NCI-H2029 (cell line): ENCODE measurements at regions not wholly inside any gene's neighbourhood (a gene's known extent, or its start where the extent isn't known, plus 50 kb on each side); places are given as distances from the start of the nearest gene placed in this dataset.

Experiments
- DNase-seq: peaks from one replicate; lab custom pipeline; 2025; lab: John Stamatoyannopoulos, UW

DNA sequence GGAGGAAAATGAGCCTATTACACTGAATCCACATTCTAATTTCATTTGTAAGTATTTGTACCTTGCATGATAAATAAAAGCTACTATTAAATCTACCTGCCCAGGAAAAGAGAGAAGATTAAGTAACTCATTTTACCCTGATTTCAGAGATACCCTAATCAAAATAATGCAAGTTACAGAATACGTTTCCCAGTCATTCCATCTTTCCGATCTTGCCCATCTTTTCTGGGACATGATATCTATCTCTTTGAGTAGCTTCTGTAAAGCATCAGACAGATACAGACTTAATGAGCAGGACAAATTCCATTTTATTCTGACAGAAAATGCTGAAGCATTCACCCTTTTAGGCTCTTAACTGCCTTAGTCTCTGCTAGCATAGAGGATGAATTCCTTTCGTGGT, 56.6 kb downstream of the SPRY2 start:
- DNase-seq = no peak

DNA sequence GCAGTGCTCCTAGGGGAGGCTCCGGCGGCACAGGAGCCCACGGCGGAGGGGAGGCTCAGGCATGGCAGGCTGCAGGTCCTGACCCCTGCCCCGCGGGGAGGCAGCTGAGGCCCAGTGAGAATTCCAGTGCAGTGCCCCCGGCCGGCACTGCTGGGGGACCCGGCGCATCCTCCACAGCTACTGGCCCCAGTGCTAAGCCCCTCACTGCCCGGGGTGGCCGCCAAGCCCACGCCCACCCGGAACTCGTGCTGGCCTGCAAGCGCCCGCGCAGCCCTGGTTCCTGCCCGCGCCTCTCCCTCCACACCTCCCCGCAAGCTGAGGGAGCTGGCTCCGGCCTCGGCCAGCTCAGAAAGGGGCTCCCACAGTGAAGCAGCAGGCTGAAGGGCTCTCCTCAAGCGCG, 62.2 kb downstream of the SPRY2 start:
- no peak for DNase-seq

DNA sequence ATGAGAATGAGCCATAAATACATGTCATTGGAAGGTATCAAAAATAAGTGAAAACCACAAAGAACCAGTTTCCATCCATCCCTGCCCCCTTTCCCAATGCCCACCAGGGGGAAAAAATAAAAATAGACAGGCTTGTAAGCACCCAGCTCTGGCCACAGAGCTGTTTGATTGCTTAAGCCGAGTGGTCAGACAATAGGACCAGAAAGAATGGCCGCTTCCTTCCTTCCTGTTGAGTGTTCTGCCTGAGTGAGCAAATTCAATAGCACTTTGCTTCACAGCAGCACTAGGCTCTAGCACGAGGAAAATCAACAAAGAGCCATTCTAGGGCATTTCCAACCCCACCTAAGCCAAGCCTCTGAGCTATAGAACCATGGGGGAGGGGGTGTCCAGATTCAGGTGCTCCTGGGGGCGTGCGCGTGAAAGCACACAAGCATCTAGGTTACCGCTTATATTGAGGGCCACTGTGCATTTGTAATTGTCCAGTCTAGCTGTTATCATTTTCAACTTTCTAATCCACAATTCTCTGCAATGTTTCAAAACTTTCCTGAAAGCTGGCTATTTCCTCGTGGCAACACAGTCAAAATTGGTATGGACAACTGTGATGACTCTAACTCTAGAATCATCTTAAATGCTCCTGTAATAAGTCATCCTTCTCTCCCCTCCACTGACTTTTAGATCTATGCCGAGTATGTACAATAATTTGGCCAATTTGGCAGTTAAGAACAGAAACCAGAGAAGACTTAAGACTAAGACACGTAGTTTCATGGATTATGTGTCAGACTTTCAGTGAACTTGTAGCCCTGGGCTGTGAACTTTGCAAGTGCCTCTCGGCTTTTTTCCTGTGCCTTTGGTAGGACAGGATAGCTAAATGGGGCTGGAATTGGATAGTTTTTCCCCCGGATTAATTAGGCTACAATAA, 64.3 kb downstream of the SPRY2 start:
- DNase-seq = no peak

DNA sequence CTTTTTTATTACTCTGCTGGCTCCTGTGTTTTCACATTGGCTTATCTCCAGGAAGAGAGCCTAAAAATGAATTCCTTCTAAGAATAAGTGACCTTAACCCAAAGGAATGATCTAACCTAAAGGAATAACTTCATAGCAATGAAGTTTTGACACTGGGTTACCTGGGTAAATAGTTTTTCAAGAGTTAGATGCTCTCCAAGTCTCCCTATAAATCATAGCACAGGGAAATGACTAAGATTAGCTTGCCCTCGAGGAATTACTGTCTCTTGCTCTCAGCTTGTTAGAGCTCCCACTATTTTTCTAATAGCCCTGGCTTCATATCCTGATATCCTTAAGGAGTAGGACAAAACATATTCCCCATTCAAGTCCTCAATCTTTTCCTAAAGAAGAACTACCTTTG, 66.3 kb downstream of the SPRY2 start:
- no peak for DNase-seq

DNA sequence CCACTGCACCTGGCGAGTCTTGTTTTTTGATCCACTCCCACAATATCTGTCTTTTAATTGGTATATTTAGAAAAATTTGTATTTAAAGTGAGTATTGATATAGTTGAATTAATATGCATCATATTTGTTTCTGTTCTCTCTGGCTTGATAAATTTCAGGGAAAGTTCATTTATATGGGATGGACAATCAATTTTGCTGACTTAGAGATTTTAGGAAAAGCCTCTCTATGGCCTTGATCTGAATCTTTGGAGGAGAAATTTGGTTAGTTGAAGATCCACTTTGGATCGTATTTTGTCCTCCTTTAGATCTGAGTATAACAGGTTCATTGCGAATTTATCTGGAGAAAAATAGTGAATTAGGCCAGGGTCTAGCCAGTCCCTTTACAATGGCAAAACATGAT, 67.2 kb downstream of the SPRY2 start:
- DNase-seq = no peak

DNA sequence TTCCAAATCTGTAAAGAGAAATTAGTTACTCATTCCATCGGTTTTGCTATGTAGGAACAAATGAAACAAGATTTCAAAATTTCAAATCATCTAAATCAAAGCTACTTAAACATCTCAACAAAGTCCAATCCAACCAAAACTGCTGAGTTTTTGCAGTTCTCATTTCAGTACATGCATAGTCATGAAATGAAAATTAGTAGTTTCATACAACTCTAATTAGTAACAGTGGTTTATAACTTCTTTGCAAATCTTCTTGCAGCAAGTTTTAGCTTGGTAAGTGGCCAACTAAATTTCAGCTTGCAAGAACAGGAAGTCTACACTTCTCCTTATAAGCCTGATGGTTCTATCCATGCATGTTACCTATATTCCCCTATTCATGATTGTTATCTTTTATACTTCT, 75.6 kb downstream of the SPRY2 start:
- DNase-seq = no peak

DNA sequence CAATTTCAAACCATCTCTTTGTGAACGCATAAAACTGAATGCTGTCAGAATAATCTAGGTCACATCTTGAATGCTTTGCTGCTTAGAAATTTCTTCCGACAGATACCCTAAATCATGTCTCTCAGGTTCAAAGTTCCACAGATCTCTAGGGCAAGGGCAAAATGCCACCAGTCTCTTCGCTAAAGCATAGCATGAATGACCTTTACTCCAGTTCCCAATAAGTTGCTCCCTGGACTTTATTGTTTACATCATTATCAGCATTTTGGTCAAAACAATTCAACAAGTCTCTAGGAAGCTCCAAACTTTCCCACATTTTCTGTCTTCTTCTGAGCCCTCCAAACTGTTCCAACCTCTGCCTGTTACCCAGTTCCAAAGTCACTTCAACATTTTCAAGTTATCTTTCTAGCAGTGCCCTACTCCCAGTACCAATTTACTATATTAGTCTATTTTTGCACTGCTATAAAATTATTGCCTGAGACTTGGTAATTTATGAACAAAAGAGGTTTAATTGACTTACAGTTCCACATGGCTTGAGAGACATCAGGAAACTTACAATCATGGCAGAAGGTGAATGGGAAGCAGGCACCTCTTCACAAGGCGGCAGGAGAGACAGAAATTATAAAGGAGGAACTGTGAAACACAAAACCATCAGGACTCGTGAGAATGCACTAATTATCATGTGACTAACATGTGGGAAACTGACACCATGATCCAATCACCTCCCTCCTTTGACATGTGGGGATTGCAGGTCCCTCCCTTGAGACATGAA, 77.0 kb downstream of the SPRY2 start:
- DNase-seq = no peak

DNA sequence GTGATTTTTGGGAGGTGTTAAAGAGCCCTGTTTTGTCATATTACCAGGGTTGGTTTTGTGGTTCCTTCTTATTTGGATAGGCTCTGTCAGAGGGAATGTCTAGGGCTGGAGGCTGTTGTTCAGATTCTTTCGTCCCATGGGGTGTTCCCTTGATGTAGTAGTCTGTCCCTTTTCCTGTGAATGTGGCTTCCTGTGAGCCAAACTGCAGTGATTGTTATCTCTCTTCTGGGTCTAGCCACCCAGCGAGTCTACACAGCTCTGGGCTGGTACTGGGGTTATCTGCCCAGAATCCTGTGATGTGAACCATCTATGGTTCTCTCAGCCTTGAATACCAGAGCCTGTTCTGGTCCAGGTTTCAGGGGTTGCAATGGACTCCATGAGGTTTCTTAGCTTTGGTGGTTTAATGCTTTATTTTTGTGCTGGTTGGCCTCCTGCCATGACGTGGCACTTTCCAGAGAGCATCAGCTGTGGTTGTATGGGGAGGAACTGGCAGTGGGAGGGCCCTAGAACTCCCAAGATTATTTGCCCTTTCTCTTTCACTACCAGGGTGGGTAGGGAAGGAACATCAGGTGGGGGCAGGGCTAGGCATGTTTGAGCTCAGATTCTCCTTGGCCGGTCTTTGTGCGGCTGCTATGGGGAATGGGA, 78.8 kb downstream of the SPRY2 start:
- no peak for DNase-seq

DNA sequence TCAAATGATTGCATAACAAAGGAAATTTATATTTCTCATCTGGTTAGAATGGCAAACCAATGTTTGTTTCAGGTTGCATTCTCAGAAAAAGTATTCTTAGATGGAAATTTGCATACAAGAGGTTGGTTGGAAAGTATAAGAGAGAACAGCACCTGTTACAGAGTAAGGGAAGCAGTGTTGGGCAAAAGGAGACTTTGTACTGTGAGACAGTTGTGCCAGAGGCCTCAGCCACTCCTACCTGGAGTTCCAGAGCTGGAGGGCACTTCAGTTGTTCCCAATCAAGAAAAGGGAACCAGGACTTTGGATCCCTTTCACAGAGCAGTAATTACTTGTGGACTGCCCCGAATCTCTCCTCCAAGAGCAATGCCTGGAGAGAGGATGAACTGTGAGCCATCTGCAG, 81.8 kb downstream of the SPRY2 start:
- no peak for DNase-seq

DNA sequence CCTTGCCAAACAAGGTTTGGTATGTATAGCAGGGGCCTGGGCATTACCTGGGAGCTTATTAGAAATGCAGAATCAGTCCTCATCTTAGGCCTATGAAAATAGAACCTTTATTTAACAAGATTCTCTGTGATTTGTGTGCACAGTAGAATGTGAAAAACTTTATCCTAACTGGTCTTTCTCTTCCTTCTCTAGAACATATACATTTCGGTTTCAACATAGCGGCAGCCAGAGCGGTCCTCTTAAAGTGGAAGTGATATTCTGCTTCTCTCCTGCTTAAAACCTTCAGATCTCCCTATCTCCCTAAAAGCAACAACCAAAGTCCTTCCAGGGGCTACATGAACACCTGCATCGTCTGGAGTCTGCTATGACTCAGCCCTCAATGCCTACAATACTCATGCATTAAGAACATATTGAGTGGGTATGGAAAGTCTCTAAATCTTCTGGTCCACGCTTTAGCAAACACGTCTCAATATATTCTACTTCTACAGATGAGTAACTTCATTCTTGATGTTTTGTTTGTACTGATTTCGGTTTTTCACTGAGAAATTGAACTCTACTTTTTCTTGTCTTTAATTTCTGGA, 84.5 kb downstream of the SPRY2 start:
- no peak for DNase-seq

DNA sequence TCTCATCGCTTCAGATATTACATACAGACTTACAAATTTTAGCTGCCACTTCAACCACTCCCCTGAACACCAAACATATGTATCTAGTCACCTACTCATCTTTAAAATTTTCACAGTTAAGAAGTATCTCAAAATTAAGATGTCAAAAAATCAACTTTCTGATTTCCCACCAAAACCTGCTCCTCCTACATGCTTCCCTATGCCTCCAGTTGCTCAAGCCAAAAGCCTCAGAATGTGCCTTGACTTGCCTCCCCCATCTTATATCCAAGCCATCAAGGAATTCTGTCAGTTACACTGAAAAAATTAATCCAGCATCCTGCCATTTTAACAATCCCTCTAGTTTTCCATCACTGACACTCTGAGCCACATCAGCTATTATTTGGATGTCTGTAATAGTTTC, 85.0 kb downstream of the SPRY2 start:
- no peak for DNase-seq

DNA sequence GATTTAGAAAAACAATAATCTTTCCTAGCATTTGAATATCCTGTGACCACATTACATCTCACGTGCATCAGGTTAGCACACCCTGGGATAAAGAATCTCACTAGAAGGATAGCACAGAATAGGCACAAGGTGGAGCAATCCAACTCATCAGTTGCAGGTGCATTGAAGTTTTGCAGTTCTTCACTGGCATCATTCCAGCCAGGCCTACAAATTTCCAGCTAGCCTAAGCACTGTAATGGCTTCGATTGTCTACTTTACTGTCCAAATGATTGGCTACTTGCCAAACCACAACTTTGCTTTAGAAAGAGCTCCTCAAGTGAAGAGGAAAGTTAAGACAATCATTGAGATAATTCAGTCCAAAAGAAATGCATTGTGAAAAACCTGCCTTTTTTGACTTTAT, 89.5 kb downstream of the SPRY2 start:
- DNase-seq = no peak

DNA sequence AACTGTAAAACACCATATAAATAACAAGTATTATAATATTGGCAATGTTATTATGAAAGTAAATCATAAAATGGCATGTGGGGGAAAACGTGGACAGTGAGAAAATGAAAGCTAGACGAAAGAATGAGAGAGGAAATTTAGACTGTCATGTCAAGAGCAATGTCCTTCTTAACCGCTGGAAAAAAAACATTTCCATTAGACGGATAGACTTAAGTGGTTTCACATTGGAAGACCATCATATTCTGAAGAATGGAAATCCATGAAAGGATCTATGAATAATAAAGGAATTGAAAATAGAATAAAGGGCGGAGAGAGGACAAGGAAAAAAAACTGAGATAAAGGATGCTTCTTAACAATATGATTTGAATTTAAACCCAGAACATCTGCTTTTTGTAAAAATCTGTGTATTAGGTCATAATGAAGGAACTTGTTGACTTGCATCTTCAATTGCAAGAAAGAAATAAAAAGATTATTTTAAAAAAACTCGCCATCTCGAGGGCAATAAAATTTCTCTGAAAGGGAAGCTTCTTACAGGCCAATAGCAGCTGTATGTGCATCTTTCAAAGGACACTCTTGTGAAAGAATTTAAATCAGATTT, 90.6 kb downstream of the SPRY2 start:
- DNase-seq = no peak

DNA sequence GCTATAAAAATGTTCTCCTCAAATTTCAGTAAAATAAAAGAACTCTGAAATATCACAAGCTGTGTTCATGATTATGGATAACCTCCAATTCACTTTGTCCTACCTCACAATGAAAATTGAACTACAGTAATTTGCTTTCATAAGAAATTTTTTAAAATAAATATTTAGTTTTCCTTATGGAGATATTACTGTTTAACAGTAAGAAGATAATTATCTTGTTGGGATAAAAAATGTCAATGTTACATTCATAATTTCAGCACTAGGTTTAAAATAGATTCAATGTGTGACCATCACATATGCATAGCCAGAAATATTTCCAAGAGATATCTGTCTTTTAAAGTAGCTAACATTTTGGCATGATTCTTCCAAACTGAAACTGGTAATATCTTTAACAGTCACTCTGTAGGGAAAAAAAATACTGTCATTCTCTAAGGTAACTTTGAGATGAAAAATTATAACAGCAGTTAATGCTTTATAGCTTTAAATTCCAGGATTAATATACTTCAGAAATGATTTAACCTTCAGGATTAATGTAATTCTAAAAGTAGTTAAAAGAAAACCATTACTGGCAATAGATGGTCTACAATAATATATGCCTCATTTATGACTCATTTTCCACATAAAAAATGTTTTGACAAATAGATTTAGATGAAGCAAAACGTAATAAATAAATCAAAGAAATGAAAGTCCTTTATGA, 91.3 kb downstream of the SPRY2 start:
- DNase-seq = no peak

DNA sequence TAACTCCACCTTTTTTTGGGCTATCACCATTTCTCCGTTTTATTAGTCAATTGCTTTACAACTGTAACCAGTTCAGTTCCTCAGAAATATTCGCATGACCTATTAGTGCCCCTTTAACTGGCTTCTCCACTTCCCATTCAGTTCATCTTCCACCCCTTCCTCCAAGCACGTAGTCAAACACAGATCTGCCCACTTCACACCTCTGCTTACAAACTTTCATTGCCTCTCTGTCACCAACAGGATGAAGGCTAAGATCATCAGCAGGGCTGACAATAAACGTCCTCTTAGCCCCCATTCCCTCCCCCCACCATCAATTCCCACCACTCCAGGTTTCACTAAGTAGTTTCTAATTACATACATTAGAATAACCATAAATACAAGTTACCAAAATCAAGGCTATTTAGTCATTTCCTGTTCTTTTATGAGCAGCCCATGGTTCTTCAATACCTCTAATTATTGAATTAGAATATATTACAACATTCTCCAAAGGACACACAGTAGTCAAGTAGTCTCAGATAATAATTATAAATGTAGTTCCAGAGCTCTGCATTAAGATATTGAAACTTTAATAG, 95.7 kb downstream of the SPRY2 start:
- DNase-seq = no peak

DNA sequence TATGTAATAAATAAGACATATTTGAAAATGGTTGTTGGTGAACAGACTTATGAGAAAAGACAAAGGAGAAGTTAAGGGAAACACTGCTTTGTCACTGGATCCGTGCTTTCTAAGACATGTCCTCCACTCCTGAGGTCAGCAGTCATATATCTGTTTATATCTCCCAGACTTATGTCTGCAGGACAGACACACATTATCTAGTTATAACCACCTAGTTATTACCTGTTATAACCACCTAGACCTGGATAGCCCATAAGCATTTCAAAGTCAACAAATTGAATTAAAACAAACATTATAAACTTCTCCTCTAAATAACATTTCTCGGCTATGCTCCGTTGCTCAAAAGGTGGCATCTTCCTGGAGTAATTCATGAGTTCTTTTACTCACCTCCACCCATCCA, 96.4 kb downstream of the SPRY2 start:
- no peak for DNase-seq

DNA sequence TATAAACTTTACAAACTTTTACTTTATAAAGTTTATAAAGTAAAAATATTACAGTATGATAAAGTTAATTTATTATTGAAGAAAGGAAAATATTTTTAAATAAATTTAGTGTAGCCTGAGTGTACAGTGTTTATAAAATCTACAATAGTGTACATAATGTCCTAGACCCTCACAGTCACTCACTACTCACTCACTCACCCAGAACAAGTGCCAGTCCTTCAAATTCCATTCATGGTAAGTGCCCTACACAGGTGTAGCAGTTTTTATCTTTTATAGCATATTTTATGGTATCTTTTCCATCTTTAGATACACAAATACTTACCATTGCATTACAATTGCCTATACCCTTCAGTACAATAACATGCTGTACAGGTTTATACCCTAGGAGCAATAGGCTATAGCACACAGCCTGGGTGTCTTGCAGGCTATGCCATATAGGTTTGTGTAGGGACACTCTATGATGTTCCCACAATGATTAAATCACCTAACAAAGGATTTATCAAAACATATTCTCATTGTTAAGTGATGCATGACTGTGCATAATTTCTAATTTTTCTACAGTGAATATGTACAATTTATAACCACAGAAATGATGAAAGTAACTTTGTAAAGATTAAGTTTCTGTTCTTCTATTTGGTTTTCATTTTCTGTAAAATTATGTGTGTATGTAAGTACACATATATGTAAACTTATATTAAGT, 98.0 kb downstream of the SPRY2 start:
- DNase-seq = no peak

DNA sequence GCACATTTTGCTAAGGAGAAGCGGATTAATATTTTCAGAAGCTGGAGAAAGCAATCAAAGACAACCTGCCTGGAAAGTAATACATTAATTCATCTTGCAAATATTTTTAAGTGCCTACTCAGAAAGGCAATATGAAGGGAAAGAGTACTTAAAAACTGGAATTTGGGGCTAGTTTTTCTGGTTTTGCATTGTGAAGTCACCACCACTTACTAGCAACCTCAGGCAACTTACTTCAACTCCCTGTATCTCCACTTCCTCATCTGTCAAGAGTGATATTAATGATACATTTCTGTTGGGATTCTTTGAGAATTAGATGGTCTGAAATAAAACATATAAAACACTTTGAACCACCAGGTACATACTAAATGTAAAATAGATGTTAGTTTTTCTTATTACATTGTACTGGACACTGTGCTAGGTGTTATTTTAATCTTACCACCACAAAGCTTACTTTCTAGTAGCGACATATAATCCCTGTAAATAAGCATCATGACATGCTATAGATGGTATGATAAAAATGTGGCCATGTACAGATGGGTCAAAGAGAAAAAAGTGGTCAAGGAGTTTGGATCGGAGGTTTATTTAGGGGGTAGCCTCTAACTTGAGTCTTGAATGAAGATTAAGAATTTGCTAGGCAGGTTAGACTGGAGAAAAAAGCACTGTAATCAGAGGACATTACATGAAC, 101.2 kb downstream of the SPRY2 start:
- no peak for DNase-seq

DNA sequence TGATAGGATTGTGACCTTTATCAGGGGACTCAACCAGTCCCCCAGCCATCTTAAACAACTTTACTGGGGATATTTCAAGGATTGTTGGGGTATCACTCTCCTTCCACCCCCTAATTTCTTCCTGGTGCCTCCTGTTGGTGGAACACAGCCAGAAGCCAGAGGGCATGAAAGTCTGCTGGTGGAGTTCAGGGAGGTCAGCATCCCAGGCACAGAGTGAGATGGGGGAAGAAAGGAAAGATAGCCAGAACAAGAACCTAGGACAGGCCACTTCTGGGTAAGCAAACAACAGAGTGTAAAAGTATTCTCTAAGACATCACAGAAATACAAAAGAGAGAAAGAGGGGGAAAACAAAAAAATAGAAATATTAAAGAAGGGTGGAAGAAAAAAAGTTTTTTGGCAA, 101.8 kb downstream of the SPRY2 start:
- no peak for DNase-seq

DNA sequence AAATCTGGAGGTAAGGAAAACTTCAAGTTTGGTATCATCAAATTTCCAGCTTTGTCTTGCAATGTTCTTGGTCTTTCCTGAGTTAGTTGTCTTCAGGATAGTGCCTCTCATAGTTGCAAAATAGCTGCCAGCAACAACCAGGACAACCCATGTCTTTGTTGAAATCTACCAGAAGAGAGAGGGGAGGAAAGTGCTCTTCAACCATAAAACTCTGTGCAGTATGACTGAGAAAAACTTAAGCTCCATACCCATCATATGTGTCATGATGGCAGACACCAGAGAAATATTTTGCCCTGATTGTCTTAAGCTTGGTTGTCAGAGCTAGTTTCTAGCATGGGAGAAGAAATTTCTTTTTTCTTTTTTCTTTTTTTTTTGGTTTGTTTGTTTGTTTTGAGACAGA, 103.3 kb downstream of the SPRY2 start:
- DNase-seq = no peak
